Peyer's patch (tissue), 4 donors: ENCODE measurements at regions not wholly inside any gene's neighbourhood (a gene's known extent, or its start where the extent isn't known, plus 50 kb on each side); places are given as distances from the start of the nearest gene placed in this dataset.

Experiments
- CTCF ChIP-seq, 6 experiments: fragments of 450-650 bp in 4 of 6; fragments of 200-600 bp in 2 of 6; sonication (generic) in 1 of 6; IDR thresholded peaks; one replicate each; pipeline ENCODE4 v1.5.1; 2017 to 2019; ENCODE audit warnings: antibody characterized with exemption in 6 of 6, mild to moderate bottlenecking in 3 of 6, moderate library complexity in 1 of 6
- POLR2A ChIP-seq, 2 donors: fragments of 450-650 bp; IDR thresholded peaks; one replicate each; pipeline ENCODE4 v1.5.1; 2017; ENCODE audit warnings: antibody characterized with exemption in 2 of 2, mild to moderate bottlenecking in 2 of 2, moderate library complexity in 2 of 2

DNA sequence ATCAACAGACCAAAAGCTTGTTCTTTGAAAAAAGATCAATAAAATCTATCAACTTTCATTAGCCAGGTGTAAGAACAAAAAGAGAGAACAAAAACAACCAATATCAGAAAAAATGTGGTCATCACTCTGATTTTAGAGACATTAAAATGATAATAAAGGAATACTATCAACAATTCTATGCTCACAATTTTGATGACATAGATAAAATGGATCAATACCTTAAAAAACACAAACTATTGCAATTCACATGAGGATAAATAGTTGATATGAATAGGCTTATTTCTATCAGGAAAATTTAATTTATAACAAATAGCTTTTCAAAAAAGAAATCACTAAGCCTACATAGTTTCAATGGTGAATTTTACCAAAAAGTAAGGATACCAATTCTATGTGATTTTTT, 809.4 kb upstream of the EYS start:
- TF ChIP-seq CTCF (IDR thresholded peaks at IDR 0.05) (no peak), POLR2A (IDR thresholded peaks at IDR 0.05) (no peak)
